OCI-LY3 (cell line): ENCODE measurements at regions not wholly inside any gene's neighbourhood (a gene's known extent, or its start where the extent isn't known, plus 50 kb on each side); places are given as distances from the start of the nearest gene placed in this dataset.

Experiments used
- CTCF ChIP-seq: fragments of 200-600, 300-600 bp; sonication (generic); IDR thresholded peaks from 2 replicates; pipeline ENCODE4 v1.5.1; 2014; ENCODE audit warnings: antibody characterized with exemption, low read length, low read depth
- EZH2phosphoT487 ChIP-seq: fragments of 200-600 bp; shearing (Covaris generic); IDR thresholded peaks from 2 replicates; pipeline ENCODE4 v1.6.1; 2018; ENCODE audit warnings: antibody characterized with exemption, mixed run types, low read depth

- no peak for TF ChIP-seq CTCF
- no peak for TF ChIP-seq EZH2phosphoT487
Observed at GRCh38 chr3:187878772-187879518, 133.7 kb upstream of the BCL6 start.
